Astrocyte of the spinal cord (primary cell): ENCODE measurements at regions not wholly inside any gene's neighbourhood (a gene's known extent, or its start where the extent isn't known, plus 50 kb on each side); places are given as distances from the start of the nearest gene placed in this dataset.
"Not testable (repeated sequence)": the region's sequence is repeated elsewhere in the genome, so short reads cannot be mapped to it uniquely, and the experiment has no call there.

Source experiments
- DNase-seq: peaks from one replicate; pipeline ENCODE4 v3.0.0; 2011; ENCODE audit warnings: low read depth, low spot score
- H3K4me3 ChIP-seq: 2 replicates; pipeline ENCODE4 v1.5.1; 2011; ENCODE audit warnings: low read depth, mild to moderate bottlenecking, low read length, moderate library complexity
- in situ Hi-C: cut with HindIII; loops from 2 replicates; pipeline ENCODE4 v1.10.0; 2017; ENCODE audit warnings: low sequenced_read_pairs
- TF ChIP-seq, protein P1 (sequence below): IDR thresholded peaks from 2 replicates; pipeline ENCODE4 v1.5.1; 2012; ENCODE audit warnings: low read depth, mild to moderate bottlenecking, low read length, inconsistent platforms

DNA sequence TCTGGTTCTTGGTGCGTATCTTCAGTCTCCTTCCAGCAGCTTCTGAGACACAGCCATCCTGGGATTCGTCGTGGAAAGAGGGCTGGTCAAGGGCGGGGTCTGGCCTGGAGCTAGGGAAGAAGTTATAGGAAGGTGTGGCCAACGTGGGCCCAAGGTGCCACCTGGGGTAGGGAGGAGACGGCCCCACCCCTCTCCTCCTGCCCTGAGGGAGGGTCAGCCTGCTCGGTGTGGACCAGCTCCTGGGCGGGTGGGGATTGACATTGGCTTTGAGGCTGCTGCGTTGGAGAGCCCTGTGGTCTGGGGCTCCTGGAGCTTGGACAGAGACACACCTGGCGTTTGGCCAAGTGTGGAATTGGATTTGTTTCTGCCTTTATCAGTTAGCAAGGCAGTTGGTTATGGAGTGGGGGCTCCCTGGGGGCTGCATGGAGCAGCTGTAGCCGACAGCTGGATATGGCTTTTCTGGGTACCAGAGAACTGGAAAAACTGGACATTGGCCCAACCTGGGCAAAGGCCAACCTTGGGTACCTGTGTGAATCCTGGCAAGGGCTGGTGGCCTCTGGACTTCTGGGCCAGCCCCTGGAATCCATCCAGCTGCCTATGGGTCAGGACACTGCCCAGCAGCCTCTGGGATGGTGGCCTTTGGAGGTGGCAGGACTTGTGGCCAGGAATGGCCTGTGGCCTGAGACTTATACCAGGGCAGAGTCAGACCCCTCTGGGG is 75.7 kb upstream of the PPP1R26 start:
- H3K4me3 ChIP-seq: no peak overlapping the region
- DNase-seq: no peak
- in situ Hi-C loops: no loop called here
- TF ChIP-seq, protein P1, sequence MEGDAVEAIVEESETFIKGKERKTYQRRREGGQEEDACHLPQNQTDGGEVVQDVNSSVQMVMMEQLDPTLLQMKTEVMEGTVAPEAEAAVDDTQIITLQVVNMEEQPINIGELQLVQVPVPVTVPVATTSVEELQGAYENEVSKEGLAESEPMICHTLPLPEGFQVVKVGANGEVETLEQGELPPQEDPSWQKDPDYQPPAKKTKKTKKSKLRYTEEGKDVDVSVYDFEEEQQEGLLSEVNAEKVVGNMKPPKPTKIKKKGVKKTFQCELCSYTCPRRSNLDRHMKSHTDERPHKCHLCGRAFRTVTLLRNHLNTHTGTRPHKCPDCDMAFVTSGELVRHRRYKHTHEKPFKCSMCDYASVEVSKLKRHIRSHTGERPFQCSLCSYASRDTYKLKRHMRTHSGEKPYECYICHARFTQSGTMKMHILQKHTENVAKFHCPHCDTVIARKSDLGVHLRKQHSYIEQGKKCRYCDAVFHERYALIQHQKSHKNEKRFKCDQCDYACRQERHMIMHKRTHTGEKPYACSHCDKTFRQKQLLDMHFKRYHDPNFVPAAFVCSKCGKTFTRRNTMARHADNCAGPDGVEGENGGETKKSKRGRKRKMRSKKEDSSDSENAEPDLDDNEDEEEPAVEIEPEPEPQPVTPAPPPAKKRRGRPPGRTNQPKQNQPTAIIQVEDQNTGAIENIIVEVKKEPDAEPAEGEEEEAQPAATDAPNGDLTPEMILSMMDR: no peak

DNA sequence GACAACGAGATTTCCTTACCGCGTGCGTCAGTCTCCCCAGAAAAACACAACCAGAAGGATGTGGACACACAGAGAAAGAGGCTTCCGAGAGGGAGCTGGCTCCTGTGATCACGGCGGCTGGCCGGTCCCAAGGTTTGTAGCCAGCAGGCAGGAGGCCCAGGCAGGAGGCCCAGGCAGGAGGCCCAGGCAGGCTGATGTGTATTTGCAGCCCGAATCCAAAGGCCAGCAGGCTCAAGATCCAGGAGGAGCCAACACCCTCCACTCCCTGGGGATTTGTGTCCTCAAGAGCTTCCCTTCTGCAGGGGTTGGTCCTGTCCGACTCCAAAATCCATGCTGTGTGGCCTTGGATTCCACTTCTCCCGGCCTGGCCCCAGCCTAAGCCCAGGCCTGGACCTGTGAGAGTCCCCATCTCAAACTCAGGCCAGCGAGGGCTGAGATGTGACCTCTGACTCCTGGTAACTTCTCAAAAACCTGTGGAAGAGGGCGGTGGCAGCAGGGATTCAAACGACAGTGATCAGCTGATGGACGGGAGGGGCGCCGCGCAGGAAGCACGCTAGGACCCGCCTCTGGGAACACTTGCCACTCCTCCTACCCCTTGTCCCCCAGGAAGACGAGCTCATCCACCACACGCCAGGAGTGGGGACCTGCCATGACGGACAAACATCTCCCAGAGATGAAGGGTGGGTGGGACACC is 75.0 kb upstream of the PPP1R26 start:
- H3K4me3 ChIP-seq: no peak overlapping the region
- DNase-seq: no peak
- TF ChIP-seq, protein P1: no peak
- in situ Hi-C loops: no loop called here

DNA sequence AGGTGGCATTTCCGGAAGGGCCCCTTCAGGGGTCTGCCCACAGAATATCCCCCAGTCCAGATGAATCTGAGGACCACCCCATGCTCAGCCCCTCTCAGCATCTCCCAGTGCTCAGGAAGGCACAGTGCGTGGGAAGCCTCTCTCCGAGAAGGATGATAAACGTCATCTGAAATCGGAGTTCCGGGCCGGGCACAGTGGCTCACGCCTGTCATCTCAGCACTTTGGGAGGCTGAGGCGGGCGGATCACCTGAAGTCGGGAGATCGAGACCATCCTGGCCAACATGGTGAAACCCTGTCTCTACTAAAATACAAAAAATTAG is 74.5 kb upstream of the PPP1R26 start:
- in situ Hi-C loops, DNase-seq, H3K4me3 ChIP-seq: not testable (repeated sequence)

DNA sequence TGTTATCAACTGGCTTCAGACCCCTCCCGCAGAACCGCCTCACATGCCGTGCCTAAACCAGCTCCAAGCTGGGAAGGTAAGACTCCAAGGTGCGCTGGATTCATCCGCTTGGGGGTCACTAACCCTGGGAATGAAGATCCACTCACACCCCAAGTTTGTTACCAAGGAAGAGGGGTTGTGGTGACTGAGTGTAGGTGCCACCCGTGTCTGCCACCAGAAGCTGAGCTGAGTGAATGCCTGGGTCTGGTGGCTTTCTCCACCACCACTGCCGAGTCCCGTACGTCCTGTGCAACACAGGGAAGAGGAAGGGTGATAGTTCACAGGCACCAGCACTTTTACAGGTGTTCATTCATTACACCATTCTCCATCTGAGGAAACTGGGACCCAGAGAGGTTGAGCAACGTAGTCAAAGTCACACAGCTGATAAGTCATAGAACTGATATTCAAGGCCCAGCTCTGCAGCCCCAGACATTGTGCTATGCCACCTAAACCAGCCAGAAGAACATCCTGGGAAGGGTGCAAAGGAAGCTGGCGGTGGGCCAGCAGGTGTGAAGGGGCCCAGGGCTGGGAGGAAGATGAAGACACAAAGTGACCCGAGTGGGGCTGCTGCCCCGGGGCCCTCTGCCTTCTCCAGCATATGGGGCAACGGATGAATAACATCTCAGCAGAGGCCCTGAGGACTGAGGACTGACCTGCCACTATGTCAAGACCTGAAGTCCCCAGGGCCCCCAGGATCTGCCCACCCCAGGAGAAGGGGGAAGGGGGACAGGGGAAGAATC is 70.9 kb upstream of the PPP1R26 start:
- no peak for DNase-seq
- TF ChIP-seq, protein P1: no peak
- no peak overlapping the region for H3K4me3 ChIP-seq
- in situ Hi-C loops: no loop called here

DNA sequence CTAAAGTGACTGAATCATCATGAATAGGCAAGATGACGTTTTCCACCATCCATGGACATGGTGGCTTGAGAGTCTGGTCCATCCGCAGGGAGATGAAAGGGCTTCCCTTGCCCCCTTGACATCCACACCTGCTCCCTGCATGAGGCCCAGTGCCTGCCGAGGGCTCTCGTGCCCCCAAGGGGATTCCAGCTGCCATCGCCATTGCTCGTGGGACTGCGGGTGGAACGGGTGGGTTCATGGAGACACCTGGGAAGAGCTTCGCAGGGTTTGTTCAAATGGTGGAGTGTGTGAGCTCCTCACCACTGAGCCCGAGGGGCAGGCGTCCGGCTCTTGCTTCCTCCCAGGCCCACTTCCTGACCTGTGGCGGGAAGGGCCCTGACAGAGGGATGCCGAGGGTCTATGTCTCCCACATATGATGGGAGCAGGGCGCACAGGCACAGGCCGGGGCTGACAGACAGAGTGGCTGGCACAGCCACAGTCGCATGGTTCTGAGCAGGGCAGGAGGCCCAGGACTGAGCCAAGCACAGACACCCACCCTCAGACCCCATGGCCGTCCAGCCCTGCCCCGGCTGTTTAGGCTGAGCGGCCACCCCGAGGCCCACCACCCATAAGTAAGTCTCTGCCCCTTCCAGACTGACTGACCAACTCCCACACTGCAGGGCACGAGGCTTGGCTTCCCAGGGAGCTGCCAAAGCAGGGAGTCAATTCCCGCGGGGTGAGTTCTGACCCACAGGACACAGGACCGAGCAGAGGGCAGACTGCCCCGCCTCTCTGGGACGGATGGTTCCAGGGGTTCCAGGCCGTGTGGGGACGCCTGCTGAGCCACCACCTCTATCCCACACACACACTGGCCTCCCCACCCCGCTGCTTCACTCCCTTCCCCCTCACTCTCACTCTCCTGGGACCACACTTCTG is 70.0 kb upstream of the PPP1R26 start:
- in situ Hi-C loops: no loop called here
- TF ChIP-seq, protein P1: no peak
- H3K4me3 ChIP-seq: no peak overlapping the region

DNA sequence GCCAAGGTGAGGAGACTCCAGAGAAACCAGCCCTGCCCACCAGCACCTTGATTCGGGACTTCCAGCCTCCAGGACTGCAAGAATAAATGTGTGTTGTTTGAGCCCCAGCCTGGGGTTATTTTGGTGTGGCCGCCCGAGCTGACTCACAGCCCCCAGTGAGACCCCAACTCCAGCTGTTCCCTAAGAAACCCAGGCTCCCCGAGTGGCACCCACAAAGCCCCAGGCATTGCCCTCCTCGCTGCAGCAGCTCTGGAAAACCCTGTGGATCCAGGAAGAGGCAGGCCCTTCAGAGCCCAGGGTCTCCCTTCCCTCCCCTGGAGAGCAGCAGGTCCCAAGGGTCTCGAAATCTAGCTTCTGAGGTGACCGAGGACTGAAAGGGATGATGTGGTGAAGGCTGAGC is 69.2 kb upstream of the PPP1R26 start:
- in situ Hi-C loops: no loop called here
- TF ChIP-seq, protein P1: no peak
- no peak overlapping the region for H3K4me3 ChIP-seq
- DNase-seq: no peak

More for the DNA sequence above, 70.0 kb upstream of the PPP1R26 start:
- DNase-seq: no peak
